ENCODE measurements at regions not wholly inside any gene's neighbourhood (a gene's known extent, or its start where the extent isn't known, plus 50 kb on each side); places are given as distances from the start of the nearest gene placed in this dataset.

- DNase-seq: no peak
These were observed 270.8 kb upstream of the FZD8 start for GRCh38 chr10:35912615-35913569.

- DNase-seq: no peak
These were observed 269.9 kb upstream of the FZD8 start for GRCh38 chr10:35911954-35912353.

- no peak for DNase-seq
These were observed 269.1 kb upstream of the FZD8 start for GRCh38 chr10:35911233-35911632.

GRCh38 chr10:35910234-35910633 lies 268.1 kb upstream of the FZD8 start:
- DNase-seq: no peak

- no peak for DNase-seq
These were observed 267.1 kb upstream of the FZD8 start for GRCh38 chr10:35909121-35909720.

- DNase-seq: no peak
These were observed 266.4 kb upstream of the FZD8 start for GRCh38 chr10:35908451-35908850.

- DNase-seq: no peak
These were observed 265.5 kb upstream of the FZD8 start for GRCh38 chr10:35907548-35907947.

- DNase-seq: no peak
These were observed 264.1 kb upstream of the FZD8 start for GRCh38 chr10:35906155-35906554.

- DNase-seq: no peak
These were observed 260.9 kb upstream of the FZD8 start for GRCh38 chr10:35903021-35903420.

- DNase-seq: no peak
These were observed 256.8 kb upstream of the FZD8 start for GRCh38 chr10:35898716-35899440.

GRCh38 chr10:35896001-35896400 lies 253.9 kb upstream of the FZD8 start:
- no peak for DNase-seq

GRCh38 chr10:35895331-35895730 lies 253.2 kb upstream of the FZD8 start:
- no peak for DNase-seq

GRCh38 chr10:35892526-35892925 lies 250.4 kb upstream of the FZD8 start:
- DNase-seq: no peak

- DNase-seq: no peak
These were observed 248.8 kb upstream of the FZD8 start for GRCh38 chr10:35890676-35891495.

- no peak for DNase-seq
These were observed 248.0 kb upstream of the FZD8 start for GRCh38 chr10:35889971-35890675.

- no peak for DNase-seq
These were observed 247.1 kb upstream of the FZD8 start for GRCh38 chr10:35889226-35889625.

- DNase-seq: no peak
These were observed 246.3 kb upstream of the FZD8 start for GRCh38 chr10:35888400-35888799.

GRCh38 chr10:35887685-35888084 lies 245.6 kb upstream of the FZD8 start:
- no peak for DNase-seq

- DNase-seq: no peak
These were observed 243.0 kb upstream of the FZD8 start for GRCh38 chr10:35885076-35885475.

GRCh38 chr10:35884657-35885071 lies 242.6 kb upstream of the FZD8 start:
- DNase-seq: no peak

- no peak for DNase-seq
These were observed 240.5 kb upstream of the FZD8 start for GRCh38 chr10:35882422-35883150.
